Heart left ventricle (tissue), 13 donors: ENCODE measurements at regions not wholly inside any gene's neighbourhood (a gene's known extent, or its start where the extent isn't known, plus 50 kb on each side); places are given as distances from the start of the nearest gene placed in this dataset.

Source experiments
- CTCF ChIP-seq, 12 donors: fragments of 200-600 bp; sonication (generic) in 4 of 12; IDR thresholded peaks; one replicate each; pipeline versions ENCODE4 v1.5.0 to v1.8.0; 2018 to 2022; ENCODE audit warnings: antibody characterized with exemption in 12 of 12, mild to moderate bottlenecking in 5 of 12
- POLR2A ChIP-seq, 2 donors: fragments of 450-650 bp; IDR thresholded peaks; one replicate each; pipeline ENCODE4 v1.6.1; 2017; ENCODE audit warnings: antibody characterized with exemption in 2 of 2, mild to moderate bottlenecking in 2 of 2, moderate library complexity in 2 of 2
- donor health status: ischemic (EF 13 %, LVEDD 7.1; RV severe dilation, severe dysfunction).
- donor health status: DM: no; HTN: yes; CAD: no.
- donor health status: DM: no; HTN: no; CAD: no.
- donor health status: ischemic (EF 25% LVEDD 6.9; RV normal size, moderate dysfunction).
- donor health status: ischemic (EF 25% LVEDD 5.7; RV mildly dilated, moderate dysfunction).
- donor health status: ischemic (EF 35%, LVEDD 5.7; RV mildly dilated, moderate dysfunction).
- donor health status: nonischemic (EF 11% LVEDD 7.7; RV severe dilation, severe dysfunction).
- donor health status: DM: yes; HTN: yes; CAD: no.
- donor health status: PGD.
- donor health status: ischemic (EF 29% LVEDD 5.4; RV normal size, mild dysfunction).
- donor health status: nonischemic (EF 23%, LVEDD 6.1; RV moderate dilation, normal function).

- TF ChIP-seq CTCF (IDR thresholded peaks at IDR 0.05) = no peak
- TF ChIP-seq POLR2A (IDR thresholded peaks at IDR 0.05) = no peak
Observed at GRCh38 chr6:4338884-4339283, 203.5 kb upstream of the ECI2 start.
